Astrocyte (in vitro differentiated cells and primary cell): ENCODE measurements at regions not wholly inside any gene's neighbourhood (a gene's known extent, or its start where the extent isn't known, plus 50 kb on each side); places are given as distances from the start of the nearest gene placed in this dataset.

Source experiments
- DNase-seq: peaks from one replicate; pipeline ENCODE4 v3.0.0-alpha.2; 2010; ENCODE audit warnings: low read depth
- FAIRE-seq: peaks from 2 replicates; lab custom pipeline; 2011; peaks lifted over from hg19 to GRCh38; lab: Jason Lieb, UNC
- H2AFZ ChIP-seq: 2 replicates; pipeline ENCODE4 v1.6.0; 2012; ENCODE audit warnings: low read depth, low read length, inconsistent platforms
- H3K27ac ChIP-seq: 2 replicates; pipeline ENCODE4 v1.5.1; 2011; ENCODE audit warnings: low read depth, low read length, inconsistent platforms
- H3K27me3 ChIP-seq: 2 replicates; pipeline ENCODE4 v1.6.0; 2011; ENCODE audit warnings: low read length, inconsistent platforms; ENCODE audit not compliant: insufficient read depth
- H3K36me3 ChIP-seq: 2 replicates; pipeline ENCODE4 v1.5.1; 2011; ENCODE audit warnings: low read length, inconsistent platforms; ENCODE audit not compliant: insufficient read depth
- H3K4me1 ChIP-seq: 2 replicates; pipeline ENCODE4 v1.5.1; 2011; ENCODE audit warnings: low read length, inconsistent platforms; ENCODE audit not compliant: insufficient read depth
- H3K4me2 ChIP-seq: 2 replicates; pipeline ENCODE4 v1.6.0; 2012; ENCODE audit warnings: low read length, inconsistent platforms
- H3K4me3 ChIP-seq: 2 replicates; pipeline ENCODE4 v1.5.1; 2011; ENCODE audit warnings: low read depth, mild to moderate bottlenecking, low read length, inconsistent platforms; ENCODE audit not compliant: insufficient read depth
- H3K79me2 ChIP-seq: 2 replicates; pipeline ENCODE4 v1.6.0; 2012; ENCODE audit warnings: mild to moderate bottlenecking, low read length, inconsistent platforms; ENCODE audit not compliant: insufficient read depth
- H3K9ac ChIP-seq: 2 replicates; pipeline ENCODE4 v1.6.0; 2012; ENCODE audit warnings: mild to moderate bottlenecking, low read length, inconsistent platforms
- H3K9me3 ChIP-seq: 2 replicates; pipeline ENCODE4 v1.5.1; 2012; ENCODE audit warnings: low read depth, mild to moderate bottlenecking, low read length, inconsistent platforms; ENCODE audit not compliant: insufficient read depth
- H4K20me1 ChIP-seq: 2 replicates; pipeline ENCODE4 v1.6.0; 2012; ENCODE audit warnings: low read length, inconsistent platforms; ENCODE audit not compliant: insufficient read depth
- H3K27ac Mint-ChIP-seq: one replicate; pipeline ENCODE4 v1.8.0; 2021; ENCODE audit warnings: mild to moderate bottlenecking, mixed read lengths; ENCODE audit not compliant: unreplicated experiment
- H3K27me3 Mint-ChIP-seq: one replicate; pipeline ENCODE4 v1.8.0; 2021; ENCODE audit warnings: low read depth, mixed read lengths; ENCODE audit not compliant: unreplicated experiment
- H3K36me3 Mint-ChIP-seq: one replicate; pipeline ENCODE4 v1.8.0; 2021; ENCODE audit warnings: low read depth, mixed read lengths; ENCODE audit not compliant: unreplicated experiment
- H3K4me1 Mint-ChIP-seq: one replicate; pipeline ENCODE4 v1.8.0; 2021; ENCODE audit warnings: low read depth, mixed read lengths; ENCODE audit not compliant: unreplicated experiment
- H3K4me3 Mint-ChIP-seq: one replicate; pipeline ENCODE4 v1.8.0; 2021; ENCODE audit warnings: mild to moderate bottlenecking, moderate library complexity, mixed read lengths; ENCODE audit not compliant: unreplicated experiment
- H3K9me3 Mint-ChIP-seq: one replicate; pipeline ENCODE4 v1.8.0; 2021; ENCODE audit warnings: mild to moderate bottlenecking, mixed read lengths; ENCODE audit not compliant: unreplicated experiment
- CTCF ChIP-seq: IDR thresholded peaks from 2 replicates; pipeline ENCODE4 v1.5.1; 2011; ENCODE audit warnings: low read depth, mild to moderate bottlenecking, inconsistent platforms, low read length, moderate library complexity; ENCODE audit not compliant: insufficient read depth
- EZH2 ChIP-seq: IDR thresholded peaks from 2 replicates; pipeline ENCODE4 v1.6.1; 2012; ENCODE audit warnings: mild to moderate bottlenecking, low read length, inconsistent platforms; ENCODE audit not compliant: insufficient read depth

DNA sequence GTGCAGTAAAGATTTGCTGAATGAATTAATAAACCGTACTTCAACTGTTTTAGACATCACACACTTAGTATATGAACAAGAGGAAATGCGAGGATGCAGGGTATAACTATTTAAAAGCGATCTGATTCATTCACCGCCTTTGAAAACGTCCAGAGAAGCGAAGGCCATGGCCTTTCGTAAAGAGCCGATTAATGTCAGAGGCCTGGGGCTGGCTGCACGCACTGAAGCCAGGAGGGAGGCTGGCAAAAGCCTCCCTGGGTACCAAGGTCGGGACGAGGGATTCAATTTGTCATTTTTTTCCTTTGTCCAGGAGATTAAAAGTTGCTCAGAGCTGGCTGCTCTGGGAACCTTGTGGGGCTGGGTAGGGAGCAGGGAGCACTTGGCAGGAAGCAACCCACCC lies 307.4 kb downstream of the NPHP4 start:
- Mint-ChIP-seq H3K4me1 (no peaks in the 10 kb centered on the region), H3K36me3 (no peaks in the 10 kb centered on the region), H3K27me3 (peaks cover 45% of the 10 kb centered on the region), H3K4me3 (no peak overlapping the region), H3K9me3 (no peaks in the 10 kb centered on the region), H3K27ac (no peak overlapping the region)
- FAIRE-seq (no peak), DNase-seq (no peak)
- Histone ChIP-seq H3K27ac (no peak overlapping the region), H3K79me2 (no peaks in the 10 kb centered on the region), H3K36me3 (no peaks in the 10 kb centered on the region), H2AFZ (no peak overlapping the region), H3K9ac (no peak overlapping the region), H3K4me3 (no peak overlapping the region), H3K4me2 (no peak overlapping the region), H4K20me1 (no peaks in the 10 kb centered on the region), H3K27me3 (no peaks in the 10 kb centered on the region), H3K9me3 (peaks cover 9% of the 10 kb centered on the region), H3K4me1 (no peaks in the 10 kb centered on the region)
- TF ChIP-seq EZH2 (no peak), CTCF (no peak)

DNA sequence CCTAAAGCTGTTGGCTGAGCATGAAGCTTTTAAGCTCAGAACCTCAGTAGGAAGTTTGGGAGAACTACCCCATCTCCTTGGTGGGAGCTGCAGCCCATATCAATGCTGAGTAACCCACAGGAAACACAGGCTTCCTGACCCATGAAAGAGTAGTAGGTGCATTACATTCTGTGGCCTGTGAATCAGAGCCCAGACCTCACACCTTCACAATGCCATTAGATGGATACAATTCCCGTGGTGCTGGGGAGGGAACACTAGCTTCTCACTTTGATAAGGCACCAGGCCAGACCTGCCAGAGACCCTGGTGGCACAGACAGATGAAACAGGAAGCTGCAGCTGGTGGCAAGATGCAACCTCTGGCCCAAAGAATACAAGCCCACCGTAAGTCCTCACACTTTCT lies 308.8 kb downstream of the NPHP4 start:
- Histone ChIP-seq H3K79me2 (no peaks in the 10 kb centered on the region), H4K20me1 (no peaks in the 10 kb centered on the region), H3K4me1 (no peaks in the 10 kb centered on the region), H3K9ac (no peak overlapping the region), H3K27me3 (no peaks in the 10 kb centered on the region), H2AFZ (no peak overlapping the region), H3K27ac (no peak overlapping the region), H3K9me3 (peaks cover 9% of the 10 kb centered on the region), H3K4me3 (no peak overlapping the region), H3K36me3 (no peaks in the 10 kb centered on the region), H3K4me2 (no peak overlapping the region)
- TF ChIP-seq CTCF = no peak
- Mint-ChIP-seq H3K9me3 (no peaks in the 10 kb centered on the region), H3K36me3 (no peaks in the 10 kb centered on the region), H3K27ac (no peak overlapping the region), H3K4me1 (no peaks in the 10 kb centered on the region), H3K27me3 (peaks cover 51% of the 10 kb centered on the region), H3K4me3 (no peak overlapping the region)
- DNase-seq (no peak), FAIRE-seq (no peak)

- FAIRE-seq (no peak), DNase-seq (no peak)
- no peak overlapping the region for H3K27ac Mint-ChIP-seq
- Histone ChIP-seq H3K4me2 (no peak overlapping the region), H3K36me3 (no peaks in the 10 kb centered on the region), H3K9me3 (peaks cover 11% of the 10 kb centered on the region), H3K27ac (no peak overlapping the region), H3K79me2 (no peaks in the 10 kb centered on the region), H3K4me1 (no peaks in the 10 kb centered on the region), H3K4me3 (no peak overlapping the region), H3K27me3 (no peaks in the 10 kb centered on the region), H4K20me1 (no peaks in the 10 kb centered on the region), H2AFZ (no peak overlapping the region), H3K9ac (no peak overlapping the region)
- no peak overlapping the region for H3K4me3 Mint-ChIP-seq
- H3K27me3 Mint-ChIP-seq = peaks cover 51% of the 10 kb centered on the region
- H3K36me3 Mint-ChIP-seq = no peaks in the 10 kb centered on the region
- H3K4me1 Mint-ChIP-seq = no peaks in the 10 kb centered on the region
- TF ChIP-seq EZH2 = no peak
- TF ChIP-seq CTCF = no peak
- peaks cover 2% of the 10 kb centered on the region for H3K9me3 Mint-ChIP-seq
Observed at GRCh38 chr1:5682626-5683225, 309.5 kb downstream of the NPHP4 start.
